Fibroblast of villous mesenchyme (primary cell): ENCODE measurements at regions not wholly inside any gene's neighbourhood (a gene's known extent, or its start where the extent isn't known, plus 50 kb on each side); places are given as distances from the start of the nearest gene placed in this dataset.
"Not testable (repeated sequence)": the region's sequence is repeated elsewhere in the genome, so short reads cannot be mapped to it uniquely, and the experiment has no call there.

ENCODE experiments used
- DNase-seq: peaks from one replicate; pipeline ENCODE4 v3.0.0-alpha.2; 2010; ENCODE audit warnings: low read depth
- H3K4me3 ChIP-seq: 2 replicates; pipeline ENCODE4 v1.5.1; 2011; ENCODE audit warnings: low read depth, mild to moderate bottlenecking, low read length
- CTCF ChIP-seq: IDR thresholded peaks from 2 replicates; pipeline ENCODE4 v1.5.1; 2012; ENCODE audit warnings: low read depth, mild to moderate bottlenecking, low read length; ENCODE audit not compliant: insufficient read depth

GRCh38 chr12:124213666-124214347 is 81.1 kb upstream of the RFLNA start:
- H3K4me3 ChIP-seq = no peak overlapping the region
- peak; percentile 20 for DNase-seq
- TF ChIP-seq CTCF = no peak

GRCh38 chr12:124214574-124214973 is 80.3 kb upstream of the RFLNA start:
- no peak for TF ChIP-seq CTCF
- DNase-seq = no peak
- no peak overlapping the region for H3K4me3 ChIP-seq

GRCh38 chr12:124216966-124217365 is 77.9 kb upstream of the RFLNA start:
- no peak for DNase-seq
- no peak for TF ChIP-seq CTCF
- H3K4me3 ChIP-seq = no peak overlapping the region

GRCh38 chr12:124217508-124218242 is 77.2 kb upstream of the RFLNA start:
- TF ChIP-seq CTCF = no peak
- peak; percentile 10 for DNase-seq
- peak overlapping the region; percentile 12 for H3K4me3 ChIP-seq

- H3K4me3 ChIP-seq = no peak overlapping the region
These were observed 76.7 kb upstream of the RFLNA start for GRCh38 chr12:124218243-124218560.

GRCh38 chr12:124218650-124219049 is 76.2 kb upstream of the RFLNA start:
- not testable (repeated sequence) for H3K4me3 ChIP-seq, DNase-seq

More at GRCh38 chr12:124218243-124218560, 76.7 kb upstream of the RFLNA start:
- DNase-seq = no peak
- no peak for TF ChIP-seq CTCF

- DNase-seq = no peak
- H3K4me3 ChIP-seq = no peak overlapping the region
- TF ChIP-seq CTCF = no peak
These were observed 72.3 kb upstream of the RFLNA start for GRCh38 chr12:124222368-124223245.

- not testable (repeated sequence) for DNase-seq, H3K4me3 ChIP-seq
These were observed 71.2 kb upstream of the RFLNA start for GRCh38 chr12:124223733-124224138.
